ENCODE measurements at regions not wholly inside any gene's neighbourhood (a gene's known extent, or its start where the extent isn't known, plus 50 kb on each side); places are given as distances from the start of the nearest gene placed in this dataset.
"Not testable (repeated sequence)": the region's sequence is repeated elsewhere in the genome, so short reads cannot be mapped to it uniquely, and the experiment has no call there.

DNA sequence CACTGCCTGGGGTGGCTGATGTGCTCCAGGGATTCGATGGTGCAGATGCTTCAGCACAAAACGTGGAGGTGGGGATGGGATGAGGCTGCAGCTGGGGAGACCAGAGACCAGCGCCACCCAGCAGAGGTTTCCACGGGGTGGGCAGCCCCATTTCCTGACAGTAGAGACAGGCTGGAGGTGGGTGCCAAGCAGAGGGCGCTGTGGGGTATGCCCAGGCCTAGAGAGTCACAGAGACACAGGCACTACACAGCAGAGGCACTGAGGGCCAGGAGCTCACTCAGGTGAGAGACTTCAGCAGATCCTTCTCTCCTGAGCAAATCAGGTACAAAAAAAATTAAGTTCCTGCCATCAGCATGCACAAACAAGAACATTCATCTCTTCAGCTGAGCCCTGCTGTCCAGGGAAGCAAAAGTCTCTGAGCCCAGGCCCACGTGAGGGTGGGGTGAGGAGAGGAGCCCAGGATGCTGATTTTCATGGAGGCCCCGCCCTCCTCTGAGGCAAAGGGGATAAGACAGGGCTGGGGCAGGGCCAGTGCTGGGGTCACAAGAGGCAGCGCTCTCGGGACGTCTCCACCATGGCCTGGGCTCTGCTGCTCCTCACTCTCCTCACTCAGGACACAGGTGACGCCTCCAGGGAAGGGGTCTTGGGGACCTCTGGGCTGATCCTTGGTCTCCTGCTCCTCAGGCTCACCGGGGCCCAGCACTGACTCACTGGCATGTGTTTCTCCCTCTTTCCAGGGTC lies 53.1 kb downstream of the GGTLC2 start:
- Histone ChIP-seq H3K9me3 (no peaks in the 10 kb centered on the region), H3K27me3 (no peaks in the 10 kb centered on the region), H3K27ac (no peak overlapping the region), H3K36me3 (no peaks in the 10 kb centered on the region), H3K4me3 (no peak overlapping the region), H3K4me1 (no peaks in the 10 kb centered on the region)
- TF ChIP-seq, protein P1, sequence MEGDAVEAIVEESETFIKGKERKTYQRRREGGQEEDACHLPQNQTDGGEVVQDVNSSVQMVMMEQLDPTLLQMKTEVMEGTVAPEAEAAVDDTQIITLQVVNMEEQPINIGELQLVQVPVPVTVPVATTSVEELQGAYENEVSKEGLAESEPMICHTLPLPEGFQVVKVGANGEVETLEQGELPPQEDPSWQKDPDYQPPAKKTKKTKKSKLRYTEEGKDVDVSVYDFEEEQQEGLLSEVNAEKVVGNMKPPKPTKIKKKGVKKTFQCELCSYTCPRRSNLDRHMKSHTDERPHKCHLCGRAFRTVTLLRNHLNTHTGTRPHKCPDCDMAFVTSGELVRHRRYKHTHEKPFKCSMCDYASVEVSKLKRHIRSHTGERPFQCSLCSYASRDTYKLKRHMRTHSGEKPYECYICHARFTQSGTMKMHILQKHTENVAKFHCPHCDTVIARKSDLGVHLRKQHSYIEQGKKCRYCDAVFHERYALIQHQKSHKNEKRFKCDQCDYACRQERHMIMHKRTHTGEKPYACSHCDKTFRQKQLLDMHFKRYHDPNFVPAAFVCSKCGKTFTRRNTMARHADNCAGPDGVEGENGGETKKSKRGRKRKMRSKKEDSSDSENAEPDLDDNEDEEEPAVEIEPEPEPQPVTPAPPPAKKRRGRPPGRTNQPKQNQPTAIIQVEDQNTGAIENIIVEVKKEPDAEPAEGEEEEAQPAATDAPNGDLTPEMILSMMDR (IDR thresholded peaks at IDR 0.05): no peak
- peak in 1 of 2 donors; percentile 57 for DNase-seq (ENCODE audit: low spot score in 2 of 2)
- intact Hi-C loops (cut with DNase I): no loop called here

DNA sequence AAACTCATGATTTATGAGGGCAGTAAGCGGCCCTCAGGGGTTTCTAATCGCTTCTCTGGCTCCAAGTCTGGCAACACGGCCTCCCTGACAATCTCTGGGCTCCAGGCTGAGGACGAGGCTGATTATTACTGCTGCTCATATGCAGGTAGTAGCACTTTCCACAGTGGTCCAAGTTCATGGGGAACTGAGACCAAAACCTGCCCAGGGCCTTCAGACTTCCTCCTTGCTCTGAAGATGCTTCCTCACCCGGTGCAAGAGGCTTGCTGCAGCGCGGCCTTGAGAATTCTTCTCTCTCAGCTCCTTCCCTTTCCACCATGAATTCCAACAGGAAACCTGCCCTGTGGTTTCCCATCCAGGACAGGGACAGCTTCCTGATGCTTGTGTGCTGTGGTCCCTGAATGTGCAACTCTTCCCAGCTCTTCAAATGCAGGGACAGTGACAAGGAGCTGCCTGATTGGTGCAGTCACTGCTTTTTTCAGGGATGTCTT lies 53.9 kb downstream of the GGTLC2 start:
- intact Hi-C loops (cut with DNase I): no loop called here
- peak in 1 of 2 donors; percentile 35 for DNase-seq (ENCODE audit: low spot score in 2 of 2)

DNA sequence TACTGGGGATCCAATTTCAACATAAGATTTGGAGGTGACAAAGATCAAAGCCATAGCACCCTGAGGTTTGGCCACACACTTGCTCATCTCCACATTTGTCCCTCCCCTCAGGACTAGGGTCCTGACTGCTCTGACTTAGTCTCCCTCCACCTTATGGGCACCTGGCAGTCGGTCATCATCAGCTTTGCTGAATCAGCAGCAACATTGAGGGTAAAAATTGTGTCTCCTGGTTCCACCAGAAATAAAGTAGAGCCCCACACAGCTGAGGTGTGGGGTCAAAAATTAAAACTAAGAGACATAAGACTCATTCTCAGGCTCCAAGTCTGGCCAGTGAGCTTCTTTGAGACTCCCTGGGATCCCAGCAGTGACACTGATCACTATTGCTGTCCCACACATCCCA lies 56.2 kb downstream of the GGTLC2 start:
- intact Hi-C loops (cut with DNase I): no loop called here
- DNase-seq (ENCODE audit: low spot score in 2 of 2): no peak
- no peak overlapping the region for H3K27ac ChIP-seq

More for the DNA sequence above, 53.9 kb downstream of the GGTLC2 start:
- H3K36me3 ChIP-seq: no peaks in the 10 kb centered on the region
- no peaks in the 10 kb centered on the region for H3K27me3 ChIP-seq
- no peak overlapping the region for H3K4me3 ChIP-seq
- no peak overlapping the region for H3K27ac ChIP-seq
- TF ChIP-seq, protein P1 (IDR thresholded peaks at IDR 0.05): no peak
- no peaks in the 10 kb centered on the region for H3K9me3 ChIP-seq
- H3K4me1 ChIP-seq: no peaks in the 10 kb centered on the region

DNA sequence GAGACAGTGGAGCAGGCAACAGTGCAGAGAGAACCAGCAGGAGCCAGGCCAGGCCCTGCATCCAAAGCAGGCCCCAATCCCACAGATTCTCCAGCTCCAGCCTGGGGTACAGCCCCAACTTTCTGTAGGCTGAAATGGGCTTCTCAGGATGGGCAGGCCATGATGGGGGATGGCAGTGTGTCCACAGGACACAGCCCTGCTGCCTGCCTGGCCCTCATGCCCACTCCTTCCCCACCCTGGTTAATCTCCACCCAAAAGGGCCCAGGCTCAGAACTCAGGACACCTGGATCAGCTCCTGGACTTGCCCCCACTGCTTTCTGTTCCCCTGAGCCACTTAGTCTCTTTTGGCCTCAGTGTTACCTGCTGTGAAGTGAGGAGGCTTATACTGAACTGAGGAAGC lies 57.1 kb downstream of the GGTLC2 start:
- H3K4me1 ChIP-seq; intact Hi-C loops (cut with DNase I); H3K27me3 ChIP-seq; H3K36me3 ChIP-seq; H3K9me3 ChIP-seq; H3K27ac ChIP-seq; H3K4me3 ChIP-seq: not testable (repeated sequence)
- DNase-seq (ENCODE audit: low spot score in 2 of 2): peak in 1 of 2 donors; percentile 12

More for the DNA sequence above, 56.2 kb downstream of the GGTLC2 start:
- Histone ChIP-seq H3K36me3 (no peaks in the 10 kb centered on the region), H3K4me3 (no peak overlapping the region), H3K4me1 (no peaks in the 10 kb centered on the region), H3K27me3 (no peaks in the 10 kb centered on the region), H3K9me3 (no peaks in the 10 kb centered on the region)
- TF ChIP-seq, protein P1 (IDR thresholded peaks at IDR 0.05): no peak

DNA sequence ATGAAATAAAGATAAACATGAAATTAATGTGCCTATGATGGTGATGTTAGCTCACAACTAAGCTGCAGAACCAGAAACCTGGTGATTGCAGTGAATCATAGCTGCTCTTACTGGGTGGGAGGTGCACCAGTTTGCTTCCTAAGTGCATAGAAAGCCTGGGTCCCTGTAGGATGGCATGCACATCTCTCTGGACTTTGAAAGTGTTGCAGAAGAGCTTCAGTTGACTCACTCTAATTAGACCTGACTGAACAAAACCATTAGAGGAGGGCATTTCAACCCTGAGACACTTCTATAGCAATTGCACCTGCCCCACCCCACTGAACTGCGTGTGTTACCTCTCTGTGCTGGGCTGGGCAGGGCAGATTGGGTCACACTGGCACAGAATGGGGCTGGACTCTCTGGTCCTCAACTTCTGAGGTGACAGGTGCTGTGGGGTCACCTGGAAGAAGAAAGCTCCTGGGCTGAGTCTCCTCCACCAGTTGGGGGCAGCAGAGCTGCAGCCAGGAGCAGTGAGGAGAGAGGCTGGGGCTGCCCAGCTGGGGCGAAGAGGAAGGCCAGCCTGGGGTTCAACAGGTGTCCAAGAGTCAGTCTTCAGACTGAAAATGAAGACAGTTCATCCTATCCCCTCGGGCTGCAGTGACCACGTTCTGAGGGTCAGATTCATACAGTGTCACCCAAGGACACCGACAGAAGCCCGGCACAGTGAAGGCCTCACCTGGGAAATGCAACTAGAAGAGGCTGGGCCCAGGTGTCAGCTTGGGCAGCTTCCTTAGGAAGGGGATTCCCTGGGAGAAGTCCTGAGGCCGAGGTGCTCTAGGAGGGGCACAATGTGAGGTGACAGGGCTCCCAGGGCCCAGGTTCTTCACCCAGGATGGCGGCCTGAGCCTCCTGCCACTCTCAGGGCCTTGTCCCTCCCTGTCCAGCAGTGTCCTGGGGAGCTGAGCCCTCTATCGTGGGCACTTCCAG lies 58.1 kb downstream of the GGTLC2 start:
- Histone ChIP-seq H3K4me1 (no peaks in the 10 kb centered on the region), H3K36me3 (no peaks in the 10 kb centered on the region), H3K27me3 (no peaks in the 10 kb centered on the region), H3K4me3 (no peak overlapping the region), H3K27ac (no peak overlapping the region), H3K9me3 (no peaks in the 10 kb centered on the region)
- DNase-seq (ENCODE audit: low spot score in 2 of 2): peak in 1 of 2 donors; percentile 43
- intact Hi-C loops (cut with DNase I): no loop called here
- TF ChIP-seq, protein P1 (IDR thresholded peaks at IDR 0.05): no peak

DNA sequence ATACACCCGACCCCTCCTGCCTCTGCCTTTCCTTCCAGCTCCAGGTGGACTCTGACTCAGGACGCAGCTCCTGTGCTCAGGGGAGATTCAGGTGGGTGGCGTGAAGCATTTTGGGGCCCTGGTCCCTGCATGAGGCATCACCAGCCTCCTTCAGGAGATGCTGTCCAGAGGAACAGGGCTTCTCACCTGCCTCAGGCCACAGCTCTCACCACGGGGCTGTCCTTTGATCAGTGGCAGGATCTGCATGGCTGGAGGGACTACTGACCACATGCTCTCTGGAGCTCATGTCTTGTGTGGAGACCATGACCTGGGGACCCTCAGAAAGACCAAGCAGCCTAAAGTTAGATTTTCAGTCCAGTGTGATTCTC lies 58.8 kb downstream of the GGTLC2 start:
- no peak for DNase-seq (ENCODE audit: low spot score in 2 of 2)
- Histone ChIP-seq H3K27me3 (no peaks in the 10 kb centered on the region), H3K36me3 (no peaks in the 10 kb centered on the region), H3K4me1 (no peaks in the 10 kb centered on the region), H3K9me3 (no peaks in the 10 kb centered on the region), H3K27ac (no peak overlapping the region), H3K4me3 (no peak overlapping the region)
- intact Hi-C loops (cut with DNase I): no loop called here
- TF ChIP-seq, protein P1 (IDR thresholded peaks at IDR 0.05): no peak

Data from ascending aorta (tissue), 2 donors.